GM12872 (cell line): ENCODE measurements at regions not wholly inside any gene's neighbourhood (a gene's known extent, or its start where the extent isn't known, plus 50 kb on each side); places are given as distances from the start of the nearest gene placed in this dataset.

Experiments
- CTCF ChIP-seq: IDR thresholded peaks from 3 replicates; pipeline ENCODE4 v1.5.1; 2011; ENCODE audit warnings: low read depth, mild to moderate bottlenecking, low read length, moderate library complexity; ENCODE audit not compliant: insufficient read depth

- TF ChIP-seq CTCF: no peak
These were observed 422.3 kb downstream of the TMEM232 start for GRCh38 chr5:110304176-110304575.

- no peak for TF ChIP-seq CTCF
These were observed 419.8 kb downstream of the TMEM232 start for GRCh38 chr5:110306650-110307049.

- no peak for TF ChIP-seq CTCF
These were observed 417.2 kb downstream of the TMEM232 start for GRCh38 chr5:110309222-110309621.

- TF ChIP-seq CTCF: no peak
These were observed 405.4 kb downstream of the TMEM232 start for GRCh38 chr5:110321117-110321516.

- TF ChIP-seq CTCF: no peak
These were observed 403.1 kb downstream of the TMEM232 start for GRCh38 chr5:110323357-110323756.

GRCh38 chr5:110323832-110324231 lies 402.6 kb downstream of the TMEM232 start:
- TF ChIP-seq CTCF: no peak

GRCh38 chr5:110324876-110325275 lies 401.6 kb downstream of the TMEM232 start:
- no peak for TF ChIP-seq CTCF
